ENCODE measurements at regions not wholly inside any gene's neighbourhood (a gene's known extent, or its start where the extent isn't known, plus 50 kb on each side); places are given as distances from the start of the nearest gene placed in this dataset.

DNA sequence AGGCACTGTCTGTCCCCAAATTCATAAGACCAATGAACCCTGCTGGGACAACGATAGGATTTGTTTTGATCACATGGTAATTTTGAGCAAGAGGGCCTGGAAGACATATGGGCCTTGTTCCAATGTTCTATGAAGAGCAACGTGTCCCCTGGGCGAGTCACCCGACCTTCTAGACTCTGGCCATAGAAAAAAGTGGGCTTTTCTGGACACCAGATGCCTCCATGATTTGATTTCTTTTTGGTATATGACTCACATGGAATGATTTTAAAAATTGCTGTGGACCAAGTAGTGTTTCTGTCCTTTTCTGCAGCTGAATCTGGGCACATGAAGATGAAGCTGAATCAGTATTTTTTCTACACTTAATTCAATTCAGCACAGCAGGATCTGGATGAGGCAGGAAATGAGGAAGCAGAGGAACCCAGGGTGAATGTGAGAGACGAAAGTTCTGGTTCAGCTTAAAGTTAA lies 104.9 kb downstream of the CDC42EP3 start (continued):
- TF ChIP-seq CHD7 (IDR thresholded peaks at IDR 0.05; ENCODE audit: insufficient replicate concordance, low read length), result no peak
- no peak for TF ChIP-seq CBX5 (IDR thresholded peaks at IDR 0.05; ENCODE audit: low read depth, low read length)
- TF ChIP-seq NRF1 (IDR thresholded peaks at IDR 0.05; ENCODE audit: low read depth, low read length), result no peak
- TF ChIP-seq SP2 (IDR thresholded peaks at IDR 0.05; ENCODE audit: low read length), result no peak

All from H1 (cell line).